Epithelial cell of prostate (primary cell): ENCODE measurements at regions not wholly inside any gene's neighbourhood (a gene's known extent, or its start where the extent isn't known, plus 50 kb on each side); places are given as distances from the start of the nearest gene placed in this dataset.

Experiments used
- DNase-seq: peaks from one replicate; pipeline ENCODE4 v3.0.0-alpha.2; 2011; ENCODE audit warnings: low read depth, low spot score
- H3K27ac ChIP-seq: fragments of 450-650 bp; 2 replicates; pipeline ENCODE4 v1.5.1; 2017; ENCODE audit warnings: mild to moderate bottlenecking

GRCh38 chr22:27459999-27460398 lies 341.6 kb downstream of the MN1 start:
- no peak overlapping the region for H3K27ac ChIP-seq
- no peak for DNase-seq

- H3K27ac ChIP-seq = peak overlapping the region; percentile 59
- DNase-seq = no peak
These were observed 340.8 kb downstream of the MN1 start for GRCh38 chr22:27460591-27461347.

DNA sequence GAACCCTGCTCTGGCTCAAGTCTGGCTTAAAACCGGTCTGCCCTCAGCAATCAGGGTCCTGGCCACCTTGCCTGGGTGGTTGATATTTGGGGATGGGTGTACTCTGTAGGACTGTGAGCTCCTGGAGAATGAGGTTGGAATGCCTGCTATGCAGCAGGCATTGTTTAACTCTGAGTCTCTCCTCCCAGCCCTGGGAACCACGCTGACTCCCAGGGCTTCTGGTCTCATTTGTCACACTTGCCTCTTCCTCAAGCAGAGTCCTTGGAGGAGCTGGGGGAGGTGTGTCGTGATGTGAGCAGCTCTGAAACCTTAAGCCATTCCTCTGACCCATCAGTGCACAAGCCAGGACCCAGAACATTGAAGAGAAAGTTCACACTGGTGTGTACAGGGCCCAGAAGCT lies 340.1 kb downstream of the MN1 start:
- peak; percentile 41 for DNase-seq
- H3K27ac ChIP-seq = peak overlapping the region; percentile 59

- peak overlapping the region; percentile 59 for H3K27ac ChIP-seq
- DNase-seq = no peak
These were observed 339.4 kb downstream of the MN1 start for GRCh38 chr22:27462190-27462589.

DNA sequence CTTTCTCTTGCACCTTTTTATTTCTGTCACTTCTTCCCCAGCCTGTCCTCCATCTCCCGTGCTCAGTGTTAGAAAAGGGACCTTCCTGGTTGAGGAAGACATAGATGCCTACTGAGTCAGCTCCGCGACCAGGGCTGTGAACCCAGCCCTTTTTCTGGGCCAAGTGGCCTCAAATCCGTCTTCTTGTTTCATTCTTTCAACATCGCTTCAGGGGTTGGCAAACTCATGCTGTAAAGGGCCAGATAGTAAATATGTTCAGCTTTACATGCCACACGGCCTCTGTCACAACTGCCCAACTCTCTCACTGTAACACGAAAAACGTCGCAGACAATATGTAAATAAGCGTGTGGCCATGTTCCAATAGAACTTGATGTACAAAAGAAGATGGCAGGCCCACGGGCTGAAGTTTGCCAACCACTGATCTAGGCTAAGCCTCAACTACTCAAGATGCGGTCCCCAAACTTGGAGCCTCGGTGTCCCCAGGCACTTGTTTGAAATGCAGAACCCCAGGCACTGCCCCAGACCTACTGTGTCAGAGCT lies 338.4 kb downstream of the MN1 start:
- no peak overlapping the region for H3K27ac ChIP-seq
- no peak for DNase-seq

DNA sequence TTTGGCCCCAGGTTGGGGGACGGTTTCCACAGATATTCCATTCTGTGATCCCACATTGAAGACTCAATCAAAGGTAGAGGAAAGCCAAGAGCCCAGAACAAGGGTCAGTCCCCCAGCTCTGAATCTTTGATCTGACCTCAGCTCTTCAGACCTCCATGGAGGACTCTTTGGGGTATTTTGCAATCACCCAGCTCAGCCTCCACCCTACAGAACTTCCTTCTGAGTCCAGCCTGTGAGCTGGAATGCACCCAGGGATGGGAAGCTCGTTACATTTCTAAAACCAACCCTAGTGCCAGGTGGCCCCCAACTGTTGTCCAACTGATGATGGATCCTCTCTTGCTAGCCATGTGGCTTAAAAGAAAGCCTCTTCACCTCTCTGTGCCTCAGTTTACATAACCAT lies 335.3 kb downstream of the MN1 start:
- no peak for DNase-seq

DNA sequence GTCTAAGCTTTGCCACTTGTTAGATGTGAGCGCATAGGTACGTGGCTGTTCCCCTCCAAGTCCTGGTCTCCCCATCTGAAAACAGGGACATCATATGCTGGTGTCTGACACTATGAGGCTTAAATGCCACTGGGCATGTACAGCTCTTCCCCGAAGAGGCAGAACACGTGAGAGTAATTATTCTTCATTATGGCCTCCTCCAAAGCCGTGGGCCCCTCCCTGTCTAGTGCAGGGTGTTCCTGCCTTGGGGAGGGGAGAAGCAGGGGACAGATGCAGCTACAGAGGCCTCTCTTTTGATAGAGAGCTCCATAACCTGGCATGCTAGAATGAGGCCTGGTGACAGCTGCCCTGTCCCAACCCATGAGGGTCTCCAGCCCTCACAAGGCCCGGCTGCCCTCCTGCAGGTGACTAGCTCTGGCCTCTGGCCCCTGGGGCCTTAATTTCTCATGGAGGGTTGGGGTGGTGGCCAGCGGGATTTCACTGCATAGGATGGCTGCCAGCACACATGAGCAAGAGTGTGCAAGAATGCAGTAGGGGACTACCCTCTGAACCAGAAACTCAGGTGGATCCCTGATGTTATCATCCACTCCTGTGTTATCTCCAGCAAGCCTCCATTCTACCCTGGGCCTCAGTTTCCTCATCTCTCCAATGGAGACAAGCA lies 334.6 kb downstream of the MN1 start:
- no peak for DNase-seq
- no peak overlapping the region for H3K27ac ChIP-seq

More for the DNA sequence above, 335.3 kb downstream of the MN1 start:
- no peak overlapping the region for H3K27ac ChIP-seq

- no peak for DNase-seq
- no peak overlapping the region for H3K27ac ChIP-seq
These were observed 333.8 kb downstream of the MN1 start for GRCh38 chr22:27467711-27468110.

DNA sequence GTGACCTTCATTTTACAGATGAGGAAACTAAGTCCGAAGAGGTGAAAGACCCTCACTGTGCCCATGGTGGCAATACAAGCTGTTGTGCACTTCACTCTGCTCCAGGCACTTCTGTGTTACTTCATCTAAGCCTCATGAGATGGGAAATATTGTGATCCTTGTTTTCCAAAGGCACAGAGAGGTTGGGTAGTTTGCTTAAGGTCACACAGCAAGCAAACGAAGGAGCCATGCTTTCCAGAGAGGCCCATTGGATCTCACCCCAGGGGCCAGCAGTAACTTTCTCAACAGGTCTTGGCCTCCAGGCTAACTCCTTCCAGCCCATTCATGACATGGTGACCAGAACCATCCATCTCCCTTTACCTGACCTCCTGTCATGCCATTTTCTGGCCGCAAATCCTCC lies 332.8 kb downstream of the MN1 start:
- no peak overlapping the region for H3K27ac ChIP-seq

DNA sequence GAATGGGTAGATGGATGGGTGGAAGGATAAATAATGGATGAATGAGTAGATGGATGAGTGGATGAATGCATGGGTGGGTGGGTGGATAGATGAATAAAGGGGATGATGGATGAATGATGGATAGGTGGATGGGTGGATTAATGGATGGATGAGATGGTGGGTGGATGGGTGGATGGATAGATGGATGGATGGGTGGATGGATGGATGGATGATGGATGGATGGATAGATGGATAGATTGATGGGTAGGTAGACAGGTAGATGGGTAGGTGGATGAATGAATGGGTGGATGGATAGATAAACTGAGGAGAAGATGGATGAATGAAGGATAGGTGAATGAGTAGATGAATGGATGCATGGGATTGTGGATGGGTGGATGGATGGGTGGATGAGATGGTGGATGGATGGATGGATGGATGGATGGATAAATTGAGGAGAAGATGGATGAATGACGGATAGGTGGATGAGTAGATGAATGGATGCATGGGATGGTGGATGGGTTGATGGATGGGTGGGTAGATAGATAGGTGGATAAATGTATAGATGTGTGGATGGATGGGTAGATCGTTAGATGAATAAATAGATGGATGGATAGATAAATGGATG lies 331.3 kb downstream of the MN1 start:
- no peak for DNase-seq
- H3K27ac ChIP-seq = no peak overlapping the region

More for the DNA sequence above, 332.8 kb downstream of the MN1 start:
- DNase-seq = no peak

- DNase-seq = no peak
- H3K27ac ChIP-seq = peak overlapping the region; percentile 99
These were observed 328.6 kb downstream of the MN1 start for GRCh38 chr22:27472975-27473374.

DNA sequence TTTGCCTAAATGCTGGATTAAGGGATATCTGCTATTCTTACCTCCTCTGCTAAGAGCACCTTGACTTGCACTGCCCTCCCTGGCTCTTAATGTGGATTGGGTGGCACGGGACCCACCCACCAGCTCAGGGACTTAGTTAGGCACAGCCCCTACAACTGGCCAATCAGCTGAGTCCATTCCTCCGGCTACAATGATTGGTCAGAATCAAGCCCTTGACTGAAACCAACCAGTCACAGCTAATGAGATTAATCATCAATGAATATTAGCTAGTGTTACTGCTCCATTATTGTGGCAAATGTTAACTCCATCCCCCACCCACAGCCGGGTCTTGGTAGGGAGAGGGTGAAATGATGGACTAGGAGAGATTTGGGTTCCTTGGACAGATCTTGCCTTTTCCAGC lies 328.0 kb downstream of the MN1 start:
- DNase-seq = peak; percentile 92
- peak overlapping the region; percentile 99 for H3K27ac ChIP-seq

DNA sequence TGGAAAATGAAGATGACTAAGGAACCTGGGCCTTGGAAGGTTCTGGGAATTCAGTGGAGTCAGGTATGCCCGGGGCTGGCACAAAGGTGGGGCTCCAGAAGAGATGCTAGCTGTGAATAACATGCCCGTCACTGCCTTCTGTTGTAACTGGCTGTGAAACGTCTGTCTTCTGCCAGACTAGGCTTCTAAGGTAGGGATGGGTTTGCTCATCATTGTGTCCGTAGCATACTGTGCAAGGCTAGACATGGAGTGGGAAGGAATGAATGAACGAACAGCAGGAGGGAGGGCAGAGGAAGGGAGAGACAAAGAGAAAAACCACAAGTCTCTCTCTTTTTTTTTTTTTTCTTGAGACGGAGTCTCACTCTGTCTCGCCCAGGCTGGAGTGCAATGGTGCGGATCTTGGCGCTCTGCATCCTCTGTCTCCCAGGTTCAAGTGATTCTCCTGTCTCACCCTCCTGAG lies 327.4 kb downstream of the MN1 start:
- DNase-seq = peak; percentile 97
- H3K27ac ChIP-seq = peak overlapping the region; percentile 99

DNA sequence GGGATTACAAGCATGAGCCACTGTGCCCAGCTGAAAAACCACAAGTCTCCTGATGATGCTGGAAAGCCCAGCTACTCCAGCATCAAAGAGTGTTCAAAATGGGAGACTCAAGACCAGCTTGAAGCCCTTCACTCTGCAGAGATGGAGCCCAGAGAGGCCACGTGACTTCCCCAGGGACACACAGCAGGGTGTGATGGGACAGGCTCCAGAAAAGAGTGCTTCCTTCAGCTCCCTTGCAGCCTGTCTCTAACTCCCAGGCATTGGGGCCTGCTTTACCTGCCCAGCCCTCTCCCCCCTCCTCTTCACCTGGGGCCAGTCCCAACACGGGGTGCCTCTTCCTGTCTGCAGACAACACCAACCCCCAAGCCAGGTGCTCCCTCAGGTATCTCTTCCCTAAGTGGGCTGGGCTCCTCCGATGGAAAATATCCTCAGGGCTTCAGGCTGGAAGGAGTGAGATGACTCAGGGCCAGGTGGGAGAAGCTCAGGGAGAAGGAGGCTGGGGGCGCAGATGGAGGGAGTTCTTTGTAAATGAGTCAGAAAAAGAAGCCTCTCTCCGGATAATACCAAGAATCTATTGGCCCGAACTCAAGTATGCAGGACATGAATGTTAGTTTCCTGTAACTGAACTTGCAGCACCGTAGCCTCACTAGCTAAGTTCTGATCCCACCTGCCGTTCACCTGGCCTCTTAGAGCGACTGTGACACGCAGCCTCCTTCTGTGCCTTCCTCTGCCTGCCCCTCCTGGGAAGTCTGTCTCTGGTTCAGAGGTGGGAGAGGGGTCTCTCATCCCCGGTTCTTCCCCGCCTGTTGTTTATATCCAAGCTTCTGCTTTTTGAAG lies 326.6 kb downstream of the MN1 start:
- DNase-seq = peak; percentile 99
- H3K27ac ChIP-seq = peak overlapping the region; percentile 99

DNA sequence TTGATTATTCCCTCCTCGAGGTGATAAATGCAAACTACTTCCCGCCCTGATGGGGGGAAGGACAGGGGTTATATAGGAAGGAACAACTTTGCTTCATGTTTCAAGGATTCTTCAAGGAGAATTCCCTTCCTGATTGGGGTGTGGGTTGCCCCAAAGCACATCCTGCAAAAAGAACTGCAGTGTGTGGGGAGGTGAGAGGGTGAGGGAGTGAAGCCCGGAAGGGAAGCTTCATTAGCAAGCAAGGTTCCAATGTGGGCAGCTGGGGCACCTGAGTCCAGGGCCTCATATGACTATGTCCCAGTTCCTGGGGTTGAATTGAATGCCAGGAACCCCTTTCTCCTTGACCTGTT lies 326.0 kb downstream of the MN1 start:
- no peak for DNase-seq
- peak overlapping the region; percentile 99 for H3K27ac ChIP-seq

- peak overlapping the region; percentile 99 for H3K27ac ChIP-seq
These were observed 325.2 kb downstream of the MN1 start for GRCh38 chr22:27476318-27476717.

GRCh38 chr22:27476729-27477128 lies 324.8 kb downstream of the MN1 start:
- DNase-seq = peak; percentile 66
- peak overlapping the region; percentile 99 for H3K27ac ChIP-seq

More at GRCh38 chr22:27476318-27476717, 325.2 kb downstream of the MN1 start:
- DNase-seq = no peak

DNA sequence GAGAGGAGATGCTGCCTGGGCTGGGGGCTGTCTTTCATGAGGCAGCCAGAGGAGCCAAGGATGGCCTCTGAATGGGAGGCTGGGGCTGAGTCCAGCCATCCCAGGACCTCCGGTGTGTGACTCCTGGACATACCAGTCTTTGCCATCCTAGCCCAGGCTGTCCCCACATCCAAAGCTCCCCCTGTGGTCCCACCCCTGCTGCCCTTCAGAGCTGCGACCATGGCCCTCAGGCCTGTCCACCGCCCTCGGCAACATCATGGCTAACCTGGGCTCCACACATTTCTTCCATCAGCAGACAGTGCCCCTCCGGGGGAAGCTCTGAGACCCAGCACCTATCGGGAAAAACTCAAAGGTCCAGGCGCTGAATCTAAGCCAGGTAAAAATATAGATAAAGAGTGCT lies 324.4 kb downstream of the MN1 start:
- no peak for DNase-seq
- peak overlapping the region; percentile 99 for H3K27ac ChIP-seq

GRCh38 chr22:27480487-27480886 lies 321.1 kb downstream of the MN1 start:
- DNase-seq = no peak
- no peak overlapping the region for H3K27ac ChIP-seq

GRCh38 chr22:27482402-27482801 lies 319.2 kb downstream of the MN1 start:
- no peak overlapping the region for H3K27ac ChIP-seq
- DNase-seq = no peak
